ENCODE measurements at regions not wholly inside any gene's neighbourhood (a gene's known extent, or its start where the extent isn't known, plus 50 kb on each side); places are given as distances from the start of the nearest gene placed in this dataset.
"Not testable (repeated sequence)": the region's sequence is repeated elsewhere in the genome, so short reads cannot be mapped to it uniquely, and the experiment has no call there.

- TF ChIP-seq CTCF, POLR2A (IDR thresholded peaks at IDR 0.05): not testable (repeated sequence)
These were observed 74.1 kb upstream of the GPR101 start for GRCh38 chrX:137107877-137108276.
